HG02973 (cell line): ENCODE measurements at regions not wholly inside any gene's neighbourhood (a gene's known extent, or its start where the extent isn't known, plus 50 kb on each side); places are given as distances from the start of the nearest gene placed in this dataset.
"Not testable (repeated sequence)": the region's sequence is repeated elsewhere in the genome, so short reads cannot be mapped to it uniquely, and the experiment has no call there.

Source experiments
- ATAC-seq: cut with Tn5 transposase; IDR thresholded peaks from one replicate; pipeline ENCODE4 v1.9.1; 2021; ENCODE audit warnings: moderate library complexity; ENCODE audit not compliant: unreplicated experiment

DNA sequence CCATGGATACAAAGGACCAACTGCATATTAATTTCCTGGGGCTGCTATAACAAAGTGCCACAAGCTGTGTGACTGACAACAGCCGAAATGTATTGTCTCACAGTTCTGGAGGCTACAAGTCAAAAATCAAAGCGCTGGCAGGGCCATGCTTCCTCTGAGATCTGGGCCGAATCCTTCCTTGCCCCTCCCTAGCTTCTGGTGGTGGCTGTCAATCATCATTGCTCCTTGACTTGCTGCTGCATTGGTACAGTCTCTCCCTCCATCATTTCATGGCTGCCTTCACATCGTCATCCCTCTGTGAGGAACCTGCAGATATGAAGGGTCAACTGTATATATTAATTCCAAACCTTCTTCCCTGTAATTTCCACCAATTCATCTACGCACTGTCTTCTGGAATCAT lies 118.3 kb downstream of the EXOC5 start:
- ATAC-seq = no peak

DNA sequence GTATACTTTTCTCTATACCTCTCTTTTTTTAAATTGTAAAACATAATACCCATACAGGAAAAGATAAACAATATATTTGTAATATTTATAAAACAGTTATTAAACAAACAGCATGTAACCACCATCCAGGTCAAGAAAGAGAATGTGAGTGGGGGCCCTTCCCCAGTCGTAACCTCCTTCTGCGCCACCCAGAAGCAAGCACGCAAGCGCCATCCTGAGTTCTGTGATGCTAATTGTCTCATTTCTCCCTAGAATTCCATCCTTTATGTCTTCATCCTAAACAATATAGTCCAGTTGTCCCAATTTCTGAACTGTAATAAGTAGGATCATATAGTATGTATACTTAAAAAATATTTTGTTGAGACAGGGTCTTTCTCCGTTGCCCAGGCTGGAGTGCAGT lies 129.5 kb downstream of the EXOC5 start:
- no peak for ATAC-seq

DNA sequence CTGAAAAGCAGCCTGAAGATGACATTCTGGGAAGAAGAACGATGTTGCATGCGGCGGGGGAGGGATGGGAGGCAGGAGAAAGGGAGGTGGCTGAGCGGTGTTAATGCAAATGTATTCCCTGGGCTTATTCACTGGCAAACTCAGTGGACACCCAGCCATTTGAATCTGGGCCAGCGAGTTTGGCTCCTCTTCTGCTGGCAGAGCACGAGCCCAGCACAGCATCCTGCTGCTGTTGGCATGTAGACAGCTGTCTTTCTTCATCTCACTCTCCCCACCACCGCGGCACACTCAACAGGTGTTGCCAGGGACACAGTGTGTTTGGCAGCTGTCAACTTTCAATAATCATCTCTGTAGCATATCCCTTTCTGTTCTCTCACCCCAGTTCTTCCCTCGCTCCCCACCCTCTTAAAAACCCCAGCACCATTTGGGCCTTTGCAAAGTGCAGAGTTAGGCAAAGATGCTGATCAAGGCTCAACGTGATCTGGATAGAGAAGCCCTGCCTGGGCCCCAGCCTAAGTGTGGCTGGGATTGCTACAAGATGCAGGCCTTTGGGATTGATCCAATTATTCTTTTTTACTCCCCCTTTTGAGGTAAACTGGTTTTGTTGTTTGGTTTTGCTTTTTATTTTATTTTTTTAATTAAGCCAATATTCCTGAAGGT lies 131.9 kb downstream of the EXOC5 start:
- no peak for ATAC-seq

DNA sequence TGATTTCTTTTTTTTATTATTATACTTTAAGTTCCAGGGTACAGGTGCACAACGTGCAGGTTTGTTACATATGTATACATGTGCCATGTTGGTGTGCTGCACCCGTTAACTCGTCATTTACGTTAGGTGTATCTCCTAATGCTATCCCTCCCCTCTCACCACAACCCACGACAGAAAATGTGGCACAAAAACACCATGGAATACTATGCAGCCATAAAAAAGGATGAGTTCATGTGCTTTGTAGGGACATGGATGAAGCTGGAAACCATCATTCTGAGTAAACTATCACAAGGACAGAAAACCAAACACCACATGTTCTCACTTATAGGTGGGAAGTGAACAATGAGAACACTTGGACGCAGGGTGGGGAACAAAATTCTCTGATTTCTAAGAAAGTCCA lies 140.9 kb downstream of the EXOC5 start:
- ATAC-seq = not testable (repeated sequence)

DNA sequence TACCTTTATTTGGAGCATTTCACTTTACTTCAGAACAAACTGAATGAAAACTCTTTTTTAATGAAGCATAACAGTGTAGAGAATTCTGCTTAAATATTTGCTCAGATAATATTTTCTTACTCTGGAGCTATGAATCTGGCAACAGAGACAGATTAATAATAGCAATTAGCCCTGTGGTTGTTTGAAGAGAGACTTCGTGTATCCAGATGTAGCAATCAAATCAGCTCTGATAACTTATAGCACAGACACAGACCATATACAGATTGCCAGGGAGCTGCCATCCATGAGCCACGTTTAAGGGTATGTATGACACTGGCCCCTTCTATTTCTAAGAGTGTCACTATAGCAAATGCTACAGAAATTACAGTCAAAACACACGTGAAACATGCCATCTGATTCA lies 146.6 kb downstream of the EXOC5 start:
- no peak for ATAC-seq

DNA sequence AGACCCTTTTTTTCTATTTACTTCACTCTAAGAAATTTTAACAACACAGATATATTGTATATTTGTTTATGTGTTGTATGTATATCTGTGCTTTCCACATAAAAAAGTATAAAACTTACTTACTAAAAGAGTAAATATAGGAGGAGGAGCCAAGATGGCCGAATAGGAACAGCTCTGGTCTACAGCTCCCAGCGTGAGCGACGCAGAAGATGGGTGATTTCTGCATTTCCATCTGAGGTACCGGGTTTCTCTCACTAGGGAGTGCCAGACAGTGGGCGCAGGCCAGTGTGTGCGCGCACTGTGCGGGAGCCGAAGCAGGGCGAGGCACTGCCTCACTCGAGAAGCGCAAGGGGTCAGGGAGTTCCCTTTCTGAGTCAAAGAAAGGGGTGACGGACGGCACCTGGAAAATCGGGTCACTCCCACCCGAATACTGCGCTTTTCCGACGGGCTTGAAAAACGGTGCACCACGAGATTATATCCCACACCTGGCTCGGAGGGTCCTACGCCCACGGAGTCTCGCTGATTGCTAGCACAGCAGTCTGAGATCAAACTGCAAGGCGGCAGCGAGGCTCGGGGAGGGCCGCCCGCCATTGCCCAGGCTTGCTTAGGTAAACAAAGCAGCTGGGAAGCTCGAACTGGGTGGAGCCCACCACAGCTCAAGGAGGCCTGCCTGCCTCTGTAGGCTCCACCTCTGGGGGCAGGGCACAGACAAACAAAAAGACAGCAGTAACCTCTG lies 156.5 kb downstream of the EXOC5 start:
- ATAC-seq = not testable (repeated sequence)

DNA sequence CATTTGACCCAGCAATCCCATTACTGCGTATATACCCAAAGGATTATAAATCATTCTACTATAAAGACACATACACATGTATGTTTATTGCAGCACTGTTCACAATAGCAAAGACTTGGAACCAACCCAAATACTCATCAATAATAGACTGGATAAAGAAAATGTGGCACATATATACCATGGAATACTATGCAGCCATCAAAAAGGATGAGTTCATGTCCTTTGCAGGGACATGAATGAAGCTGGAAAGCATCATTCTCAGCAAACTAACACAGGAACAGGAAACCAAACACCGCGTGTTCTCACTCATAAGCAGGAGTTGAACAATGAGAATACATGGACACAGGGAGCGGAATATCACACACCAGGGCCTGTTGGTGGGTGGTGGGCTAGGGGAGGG lies 158.3 kb downstream of the EXOC5 start:
- ATAC-seq = not testable (repeated sequence)

DNA sequence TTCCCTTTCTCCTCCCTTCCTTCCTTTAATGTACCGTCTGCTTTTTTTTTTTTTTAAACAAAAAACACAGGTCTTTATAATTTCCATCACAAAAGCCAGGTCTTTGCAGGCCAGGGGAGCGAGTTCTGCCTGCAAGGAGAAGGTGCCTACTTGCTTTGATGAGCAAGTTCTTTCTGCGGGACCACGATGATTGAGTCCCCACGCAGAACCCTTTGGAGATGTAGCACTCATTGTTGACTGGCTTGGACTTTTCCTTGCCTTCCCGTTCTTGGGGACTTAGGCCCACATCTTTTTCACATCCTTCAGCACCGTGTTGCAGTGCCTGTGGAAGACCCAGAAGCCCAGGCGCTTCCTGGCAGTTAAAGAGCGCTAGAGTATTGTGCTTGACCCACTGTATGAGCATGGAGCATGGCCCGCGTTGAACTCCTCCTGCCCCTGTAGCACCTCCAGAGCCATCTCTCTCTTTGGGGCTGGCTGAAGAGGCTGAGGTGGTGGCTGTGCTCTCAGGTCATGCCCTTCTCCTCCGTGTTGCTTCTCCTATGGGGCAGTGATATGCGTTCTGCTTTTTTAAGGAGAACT lies 177.6 kb downstream of the EXOC5 start:
- ATAC-seq = no peak

DNA sequence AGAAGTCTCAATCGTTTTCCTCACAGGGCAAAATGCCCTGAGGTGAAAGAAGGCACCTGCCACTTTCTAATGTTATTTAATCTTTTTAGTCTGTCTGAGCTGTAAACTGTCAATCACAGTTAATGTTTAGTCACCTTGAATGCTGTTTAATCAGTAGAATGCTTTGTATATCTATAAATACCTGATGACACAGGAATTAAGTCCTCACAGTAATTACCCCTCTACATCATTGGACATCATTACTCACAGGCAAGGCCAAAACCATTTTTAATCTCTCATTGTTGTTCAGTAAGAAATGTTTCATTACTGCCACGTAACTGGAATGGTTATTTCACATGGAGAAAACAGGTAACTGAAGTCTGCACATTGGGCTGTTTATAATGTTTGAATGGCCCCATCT lies 178.8 kb downstream of the EXOC5 start:
- no peak for ATAC-seq

DNA sequence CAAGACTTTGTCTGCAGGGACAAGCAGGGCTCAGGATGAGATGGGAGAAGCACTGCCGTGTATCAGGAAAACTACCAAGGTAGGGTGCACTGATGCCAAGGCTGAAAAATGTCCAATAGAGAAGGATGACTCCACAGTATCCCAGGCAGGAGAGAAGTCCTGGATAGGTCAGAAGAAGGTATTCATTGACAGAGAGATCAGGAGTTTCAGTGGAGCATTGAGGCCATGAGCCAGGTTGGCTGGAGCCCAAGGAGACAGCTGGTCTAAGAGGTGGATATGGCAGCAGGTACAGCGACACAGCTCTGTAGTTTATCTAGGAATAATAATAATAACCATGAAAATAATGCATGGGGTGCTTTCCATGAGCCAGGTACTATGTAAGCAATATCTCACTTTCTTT lies 180.9 kb downstream of the EXOC5 start:
- ATAC-seq = no peak

DNA sequence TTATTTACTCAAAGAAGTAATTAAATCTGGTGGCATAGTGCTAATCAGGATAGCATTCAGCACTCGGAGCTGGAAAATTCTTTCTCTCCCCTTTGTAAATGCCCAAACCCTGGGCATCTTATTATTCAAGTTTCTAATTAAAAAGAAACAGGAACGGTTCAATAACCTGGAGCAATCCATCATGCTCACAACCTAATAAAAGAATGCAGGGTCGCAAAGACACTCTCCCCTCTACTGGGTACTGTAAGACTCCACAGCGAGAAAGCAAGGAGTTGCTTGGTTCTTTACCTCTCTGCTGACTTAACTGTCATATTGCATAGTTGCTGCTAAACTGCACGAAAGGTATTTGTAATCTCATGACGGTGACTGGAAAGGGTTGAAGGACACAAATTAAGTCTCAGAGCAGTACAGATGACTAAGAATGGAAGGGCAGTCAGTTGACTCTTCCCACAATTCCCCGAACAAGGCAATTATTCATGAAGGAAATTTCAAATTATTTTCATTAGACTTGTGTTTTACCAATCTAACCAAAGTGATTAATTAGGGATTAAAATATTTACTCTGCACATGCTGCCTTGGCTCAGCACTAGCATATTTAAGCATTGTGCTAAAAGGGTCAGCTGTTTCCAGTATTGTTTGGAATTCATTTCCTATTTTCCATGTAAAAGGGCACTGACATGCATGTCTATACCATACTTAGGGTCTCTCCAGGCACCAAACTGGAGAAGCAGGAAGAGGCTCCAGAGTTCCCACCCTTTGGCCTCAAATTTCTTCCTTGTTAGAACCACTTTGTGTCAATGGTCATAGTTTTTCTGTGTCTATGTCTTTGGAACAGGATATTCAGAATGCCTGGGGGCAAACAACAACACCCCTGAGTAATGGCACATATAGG lies 182.2 kb downstream of the EXOC5 start:
- ATAC-seq = no peak

DNA sequence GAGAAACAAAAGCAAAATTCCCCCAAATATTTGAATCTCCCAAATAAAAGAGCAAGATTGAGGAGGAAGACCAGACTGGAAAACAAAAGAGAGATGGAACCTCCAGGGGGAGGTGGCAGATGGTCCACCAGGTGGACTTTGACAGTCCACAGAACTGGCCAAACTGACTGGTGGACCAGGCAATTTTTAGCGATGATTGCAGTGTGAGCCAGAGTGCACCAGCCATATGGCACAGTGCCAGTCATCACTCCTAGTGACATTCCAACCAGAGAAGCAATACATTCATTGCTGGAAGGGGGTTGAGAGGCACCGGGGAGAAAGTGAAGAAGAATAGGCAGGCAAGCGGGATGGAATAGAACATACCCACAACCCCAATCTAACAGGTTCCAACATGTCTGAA lies 182.9 kb downstream of the EXOC5 start:
- ATAC-seq = no peak

DNA sequence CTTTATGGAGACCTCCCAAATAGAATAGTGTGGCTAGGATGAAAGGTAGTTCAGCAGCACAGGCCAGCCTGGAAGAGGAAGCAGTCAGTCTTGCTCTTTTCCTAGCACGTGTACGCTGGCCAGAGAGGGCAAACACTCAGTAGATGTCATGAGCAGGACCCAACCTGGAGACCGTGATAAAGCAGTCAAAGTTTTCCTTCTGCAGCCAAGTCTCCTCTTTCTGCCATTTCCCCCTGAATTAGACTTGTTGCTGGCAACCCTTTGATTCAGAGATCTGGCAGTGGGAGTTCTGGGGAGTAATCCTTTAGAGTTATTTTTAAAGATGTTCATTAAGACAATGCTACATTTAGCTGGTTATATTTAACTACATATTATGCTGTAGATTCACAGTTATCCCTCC lies 183.7 kb downstream of the EXOC5 start:
- ATAC-seq = no peak

DNA sequence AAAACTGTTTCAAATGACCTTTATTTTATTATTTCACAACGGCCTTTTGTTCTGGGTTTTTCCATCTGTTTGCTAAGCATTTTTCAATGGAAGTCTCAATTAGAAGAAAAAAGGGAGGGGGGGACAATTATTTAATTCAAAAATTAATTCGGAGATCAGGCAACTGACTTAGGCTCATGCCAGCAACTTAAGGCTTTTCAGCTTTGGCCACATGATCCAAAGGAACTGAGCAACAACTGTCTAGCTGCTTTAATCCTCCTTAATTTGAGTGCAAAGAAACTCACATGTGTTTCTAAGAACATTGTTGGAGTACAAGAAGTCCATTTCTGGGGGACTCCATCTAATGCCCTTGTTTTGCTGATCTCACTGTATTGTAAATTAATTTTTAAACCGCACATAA lies 188.0 kb downstream of the EXOC5 start:
- no peak for ATAC-seq

DNA sequence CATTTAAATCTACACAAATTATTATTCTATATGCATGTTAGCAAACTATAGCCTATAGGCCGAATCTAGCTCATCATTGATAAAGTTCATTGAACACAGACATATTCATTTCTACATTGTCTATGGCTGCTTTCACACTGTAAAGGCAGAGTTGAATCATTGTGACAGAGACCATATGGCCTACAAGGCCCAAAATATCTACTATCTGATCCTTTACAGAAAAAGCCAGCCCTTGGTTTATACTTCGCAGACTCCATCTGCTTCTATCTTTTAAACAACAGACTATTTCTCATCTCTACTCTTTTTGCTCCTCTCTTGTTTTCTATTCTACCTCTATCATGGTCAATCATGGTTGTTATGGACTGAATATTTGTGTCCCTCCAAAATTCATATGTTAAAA lies 190.7 kb downstream of the EXOC5 start:
- no peak for ATAC-seq

DNA sequence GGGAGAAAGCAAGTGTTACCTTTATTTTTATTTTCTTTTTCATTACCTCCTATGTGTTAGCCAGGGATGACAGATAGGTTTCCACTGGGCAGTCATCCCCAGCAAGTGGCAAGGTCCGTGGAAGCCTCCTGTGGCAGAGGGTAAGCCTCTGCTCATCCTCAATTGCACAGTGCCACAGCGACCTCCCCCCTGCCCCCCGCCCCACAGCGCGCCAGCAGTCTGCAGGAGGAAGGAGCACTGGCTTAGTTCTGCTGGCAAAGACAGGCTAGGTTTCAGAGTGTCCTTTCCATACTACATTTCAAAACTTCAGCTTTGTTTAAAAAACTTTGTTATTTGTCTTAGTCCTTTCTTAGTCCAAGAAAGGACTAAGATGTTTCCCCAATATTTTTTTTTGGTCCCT lies 194.7 kb downstream of the EXOC5 start:
- ATAC-seq = no peak

DNA sequence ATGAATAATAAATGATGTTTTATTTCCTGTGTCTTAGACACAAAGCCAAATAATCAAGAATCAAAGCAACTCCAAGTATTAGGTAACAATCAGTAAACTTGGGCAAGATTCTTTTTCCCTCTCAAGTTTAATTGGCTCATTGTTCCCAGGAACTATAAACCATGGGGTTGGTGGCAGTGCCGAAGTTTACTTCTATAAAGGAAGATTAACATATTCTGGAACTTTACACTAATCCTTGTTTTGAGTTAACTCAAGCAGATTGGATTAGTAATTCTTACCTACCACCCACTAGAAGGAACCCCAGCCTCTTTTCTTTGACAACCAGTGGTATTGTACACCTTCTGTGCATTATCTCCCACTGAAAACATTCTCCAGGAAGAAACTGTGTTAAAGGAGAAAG lies 197.1 kb downstream of the EXOC5 start:
- ATAC-seq = no peak

DNA sequence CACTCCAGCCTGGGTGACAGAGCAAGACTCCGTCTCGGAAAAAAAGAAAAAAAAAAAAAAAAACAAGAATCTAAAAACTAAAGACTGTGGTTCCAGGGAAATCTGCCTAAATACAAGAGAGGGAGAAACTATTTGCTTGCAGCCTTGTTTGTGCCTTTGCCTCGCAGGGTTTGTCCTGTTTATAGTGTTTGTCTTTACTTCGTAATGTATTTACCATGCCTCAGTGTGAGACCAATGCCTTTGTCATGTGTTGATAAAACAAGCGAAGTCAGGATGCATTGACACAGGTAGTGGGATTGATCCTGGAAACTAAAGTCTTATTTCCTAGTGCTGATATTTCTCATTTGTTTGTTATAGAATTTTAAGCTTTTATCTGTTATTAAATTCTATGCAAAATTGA lies 199.0 kb downstream of the EXOC5 start:
- ATAC-seq = no peak

DNA sequence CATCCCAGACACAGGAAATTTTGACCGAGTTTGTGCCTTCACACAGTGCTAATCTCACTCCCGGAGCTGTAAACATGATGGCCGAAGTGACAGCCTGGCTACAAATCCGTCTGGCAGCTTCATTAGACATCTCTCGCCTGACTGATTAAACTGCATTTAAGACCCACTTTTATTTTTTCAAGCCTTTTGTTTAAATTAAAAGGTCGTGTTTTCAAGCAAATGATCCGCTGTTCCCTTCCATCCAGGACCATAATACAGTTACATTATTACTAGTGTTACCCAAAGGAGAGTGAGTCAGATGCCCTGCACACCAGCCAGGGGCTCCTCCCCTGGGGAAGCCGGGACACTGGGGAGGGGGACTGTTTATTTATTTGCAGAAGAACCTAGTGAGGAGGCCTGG lies 200.2 kb downstream of the EXOC5 start:
- no peak for ATAC-seq

DNA sequence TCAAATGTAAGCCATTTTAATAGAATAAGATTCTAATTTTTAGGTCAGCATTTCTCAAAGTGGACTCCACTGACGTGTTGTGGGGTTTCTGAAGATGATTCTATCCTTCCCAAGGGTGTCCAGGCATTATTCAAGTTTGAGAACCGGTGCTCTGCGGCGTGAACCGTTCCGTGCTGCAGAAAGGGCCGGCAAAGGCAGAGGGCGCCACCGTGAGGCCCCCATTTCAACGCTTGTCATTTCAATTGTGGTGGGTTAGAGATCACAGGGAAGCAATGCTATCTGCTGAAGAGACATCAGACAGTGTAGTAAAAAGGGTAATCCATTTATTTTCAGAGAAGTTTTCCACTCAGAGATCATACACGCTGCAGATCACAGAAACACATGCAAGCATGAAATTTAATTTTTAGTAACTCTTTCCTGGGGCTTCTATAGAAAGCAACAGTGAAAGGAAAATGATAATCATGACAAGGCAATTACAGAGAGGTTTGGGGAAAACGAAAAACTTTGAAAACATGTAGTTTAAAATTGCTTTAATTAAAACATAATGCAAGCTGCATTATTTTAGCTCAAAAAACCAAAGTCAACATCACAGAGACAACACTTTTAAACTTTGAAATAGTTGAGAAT lies 201.7 kb downstream of the EXOC5 start:
- no peak for ATAC-seq

DNA sequence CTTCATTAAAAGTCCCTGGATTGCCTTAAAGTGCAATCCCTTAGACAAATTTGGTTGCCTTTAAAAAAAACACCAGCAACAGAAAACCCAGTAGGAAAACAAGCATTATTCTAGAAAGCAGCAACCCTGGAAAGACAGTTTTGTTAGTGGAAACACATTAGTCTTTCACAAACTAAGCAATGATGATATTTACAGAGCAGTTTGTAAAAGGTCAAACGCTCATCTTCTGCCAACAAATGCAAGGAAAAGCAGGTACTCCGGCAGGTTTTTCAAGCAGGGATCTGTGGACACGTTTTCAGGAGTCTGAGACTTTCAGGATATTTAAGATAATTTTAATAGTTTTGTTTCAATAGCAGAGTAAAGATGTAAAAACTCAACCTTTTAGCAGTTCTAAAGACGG lies 202.2 kb downstream of the EXOC5 start:
- no peak for ATAC-seq
